ENCODE measurements at regions not wholly inside any gene's neighbourhood (a gene's known extent, or its start where the extent isn't known, plus 50 kb on each side); places are given as distances from the start of the nearest gene placed in this dataset.

DNA sequence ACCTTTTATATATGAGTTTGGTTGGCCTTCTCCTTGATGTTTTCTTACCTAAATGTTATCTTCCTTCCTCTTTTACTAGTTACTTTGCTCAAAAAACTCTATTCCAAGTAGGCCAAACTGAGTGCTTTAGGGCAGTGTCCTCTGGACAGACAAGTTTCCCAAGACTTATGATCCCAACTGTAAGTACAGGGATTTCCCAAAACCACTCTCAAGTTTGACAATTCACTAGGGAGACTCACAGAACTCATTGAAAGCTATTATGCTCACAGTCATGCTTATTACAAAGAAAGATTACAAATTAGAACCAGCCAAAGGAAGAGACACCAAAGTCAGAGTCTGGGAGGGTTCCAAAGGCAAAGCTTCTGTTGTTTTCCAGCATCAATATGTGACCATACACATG lies 534.2 kb upstream of the ALCAM start:
- no peaks in the 10 kb centered on the region for H3K27me3 ChIP-seq
- intact Hi-C loops (cut with DNase I), result no loop called here
- no peak overlapping the region for H3K27ac ChIP-seq
- no peak overlapping the region for H3K4me3 ChIP-seq
- TF ChIP-seq, protein P1, sequence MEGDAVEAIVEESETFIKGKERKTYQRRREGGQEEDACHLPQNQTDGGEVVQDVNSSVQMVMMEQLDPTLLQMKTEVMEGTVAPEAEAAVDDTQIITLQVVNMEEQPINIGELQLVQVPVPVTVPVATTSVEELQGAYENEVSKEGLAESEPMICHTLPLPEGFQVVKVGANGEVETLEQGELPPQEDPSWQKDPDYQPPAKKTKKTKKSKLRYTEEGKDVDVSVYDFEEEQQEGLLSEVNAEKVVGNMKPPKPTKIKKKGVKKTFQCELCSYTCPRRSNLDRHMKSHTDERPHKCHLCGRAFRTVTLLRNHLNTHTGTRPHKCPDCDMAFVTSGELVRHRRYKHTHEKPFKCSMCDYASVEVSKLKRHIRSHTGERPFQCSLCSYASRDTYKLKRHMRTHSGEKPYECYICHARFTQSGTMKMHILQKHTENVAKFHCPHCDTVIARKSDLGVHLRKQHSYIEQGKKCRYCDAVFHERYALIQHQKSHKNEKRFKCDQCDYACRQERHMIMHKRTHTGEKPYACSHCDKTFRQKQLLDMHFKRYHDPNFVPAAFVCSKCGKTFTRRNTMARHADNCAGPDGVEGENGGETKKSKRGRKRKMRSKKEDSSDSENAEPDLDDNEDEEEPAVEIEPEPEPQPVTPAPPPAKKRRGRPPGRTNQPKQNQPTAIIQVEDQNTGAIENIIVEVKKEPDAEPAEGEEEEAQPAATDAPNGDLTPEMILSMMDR (IDR thresholded peaks at IDR 0.05), result no peak
- H3K36me3 ChIP-seq, result no peaks in the 10 kb centered on the region
- H3K4me1 ChIP-seq, result no peaks in the 10 kb centered on the region
- no peaks in the 10 kb centered on the region for H3K9me3 ChIP-seq
- DNase-seq (no peak), ATAC-seq (no peak)

GRCh38 chr3:104835376-104835775 lies 531.3 kb upstream of the ALCAM start:
- intact Hi-C loops (cut with DNase I), result no loop called here

GRCh38 chr3:104846270-104846669 lies 520.4 kb upstream of the ALCAM start:
- Histone ChIP-seq H3K4me1 (no peaks in the 10 kb centered on the region), H3K27ac (no peak overlapping the region), H3K36me3 (no peaks in the 10 kb centered on the region), H3K27me3 (no peaks in the 10 kb centered on the region), H3K9me3 (peaks cover 0 to 15% of the 10 kb centered on the region in 2 donors), H3K4me3 (no peak overlapping the region)
- no peak for DNase-seq
- TF ChIP-seq, protein P1 (IDR thresholded peaks at IDR 0.05), result no peak
- intact Hi-C loops (cut with DNase I), result no loop called here
- ATAC-seq, result no peak

More at GRCh38 chr3:104835376-104835775, 531.3 kb upstream of the ALCAM start:
- ATAC-seq, result no peak
- Histone ChIP-seq H3K4me3 (no peak overlapping the region), H3K4me1 (no peaks in the 10 kb centered on the region), H3K27me3 (no peaks in the 10 kb centered on the region), H3K9me3 (no peaks in the 10 kb centered on the region), H3K27ac (no peak overlapping the region), H3K36me3 (no peaks in the 10 kb centered on the region)
- TF ChIP-seq, protein P1 (IDR thresholded peaks at IDR 0.05), result no peak
- no peak for DNase-seq

DNA sequence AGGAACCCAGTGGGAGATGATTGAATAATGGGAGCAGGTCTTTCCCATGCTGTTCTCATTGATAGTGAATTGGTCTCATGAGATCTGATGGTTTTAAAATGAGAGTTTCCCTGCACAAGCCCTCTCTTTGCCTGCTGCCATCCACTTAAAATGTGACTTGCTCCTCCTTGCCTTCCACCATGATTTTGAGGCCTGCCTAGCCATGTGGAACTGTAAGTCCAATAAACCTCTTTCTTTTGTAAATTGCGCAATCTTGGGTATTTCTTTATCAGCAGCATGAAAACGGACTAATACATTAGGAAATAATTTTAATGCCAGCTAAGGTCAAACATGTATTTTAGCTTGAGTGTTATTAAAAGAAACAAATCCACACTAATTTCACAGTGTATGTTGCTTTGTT lies 517.6 kb upstream of the ALCAM start:
- TF ChIP-seq, protein P1 (IDR thresholded peaks at IDR 0.05), result no peak
- no peak overlapping the region for H3K4me3 ChIP-seq
- no peaks in the 10 kb centered on the region for H3K27me3 ChIP-seq
- H3K9me3 ChIP-seq, result peaks cover 0 to 18% of the 10 kb centered on the region in 2 donors
- intact Hi-C loops (cut with DNase I), result no loop called here
- no peaks in the 10 kb centered on the region for H3K4me1 ChIP-seq
- H3K27ac ChIP-seq, result no peak overlapping the region
- ATAC-seq (no peak), DNase-seq (no peak)
- no peaks in the 10 kb centered on the region for H3K36me3 ChIP-seq

DNA sequence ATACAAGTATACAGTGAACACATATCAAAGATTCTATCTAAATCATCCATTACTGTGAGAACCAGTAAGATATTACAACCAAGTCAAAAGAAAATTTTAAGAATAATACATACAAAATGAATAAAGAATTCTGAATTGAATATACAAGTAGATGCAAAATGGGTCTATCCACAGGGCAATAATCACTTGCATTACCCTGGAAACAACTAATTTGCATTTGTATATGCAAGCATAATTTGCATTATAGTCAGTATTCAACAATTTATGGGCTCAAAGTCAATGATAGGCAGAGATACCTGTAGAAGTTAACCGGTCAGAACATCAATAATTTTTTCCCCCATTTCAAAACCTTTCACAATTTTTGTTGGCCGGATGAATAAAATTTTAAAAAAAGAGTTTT lies 512.2 kb upstream of the ALCAM start:
- Histone ChIP-seq H3K9me3 (peaks cover 0 to 3% of the 10 kb centered on the region in 2 donors), H3K4me3 (no peak overlapping the region), H3K4me1 (no peaks in the 10 kb centered on the region), H3K27ac (no peak overlapping the region), H3K36me3 (no peaks in the 10 kb centered on the region), H3K27me3 (no peaks in the 10 kb centered on the region)
- no peak for DNase-seq
- intact Hi-C loops (cut with DNase I), result no loop called here
- no peak for ATAC-seq
- TF ChIP-seq, protein P1 (IDR thresholded peaks at IDR 0.05), result no peak

Data from left lung (tissue), 4 donors.